H9 (cell line): ENCODE measurements at regions not wholly inside any gene's neighbourhood (a gene's known extent, or its start where the extent isn't known, plus 50 kb on each side); places are given as distances from the start of the nearest gene placed in this dataset.

Experiments
- DNase-seq: peaks from one replicate; pipeline ENCODE4 v3.0.0-alpha.2; 2017
- H2AFZ ChIP-seq: one replicate; pipeline ENCODE4 v1.6.1; 2013; ENCODE audit warnings: mild to moderate bottlenecking, low read length, control low read depth, moderate library complexity
- H2AK5ac ChIP-seq: 2 replicates; pipeline ENCODE4 v1.6.1; 2013; ENCODE audit warnings: low read length, control low read depth, mixed read lengths; ENCODE audit not compliant: insufficient read length
- H2BK120ac ChIP-seq: one replicate; pipeline ENCODE4 v1.6.1; 2013; ENCODE audit warnings: low read depth, mild to moderate bottlenecking, low read length, control low read depth, inconsistent platforms; ENCODE audit not compliant: poor library complexity, severe bottlenecking
- H2BK12ac ChIP-seq: 2 replicates; pipeline ENCODE4 v1.6.1; 2013; ENCODE audit warnings: low read length, control low read depth, mixed read lengths, low read depth; ENCODE audit not compliant: insufficient read length
- H2BK15ac ChIP-seq: 2 replicates; pipeline ENCODE4 v1.6.1; 2013; ENCODE audit warnings: low read depth, low read length, control low read depth
- H2BK20ac ChIP-seq: one replicate; pipeline ENCODE4 v1.6.1; 2013; ENCODE audit warnings: low read depth, mild to moderate bottlenecking, low read length, control low read depth, inconsistent platforms; ENCODE audit not compliant: poor library complexity, severe bottlenecking
- H2BK5ac ChIP-seq: 2 replicates; pipeline ENCODE4 v1.6.1; 2013; ENCODE audit warnings: low read length, control low read depth, mixed read lengths; ENCODE audit not compliant: insufficient read length
- H3K14ac ChIP-seq: 2 replicates; pipeline ENCODE4 v1.6.1; 2013; ENCODE audit warnings: low read length, control low read depth; ENCODE audit not compliant: insufficient read depth
- H3K18ac ChIP-seq: 2 replicates; pipeline ENCODE4 v1.6.1; 2013; ENCODE audit warnings: low read depth, mild to moderate bottlenecking, mixed read lengths, low read length, control low read depth; ENCODE audit not compliant: insufficient read length
- H3K23ac ChIP-seq: 2 replicates; pipeline ENCODE4 v1.6.1; 2013; ENCODE audit warnings: low read length, control low read depth, mixed read lengths, low read depth; ENCODE audit not compliant: insufficient read length
- H3K23me2 ChIP-seq: 2 replicates; pipeline ENCODE4 v1.6.1; 2013; ENCODE audit warnings: low read depth, mild to moderate bottlenecking, mixed read lengths, low read length, control low read depth; ENCODE audit not compliant: insufficient read length, poor library complexity, severe bottlenecking
- H3K27ac ChIP-seq: 2 replicates; pipeline ENCODE4 v1.5.1; 2013; ENCODE audit warnings: low read length, control low read depth, mixed read lengths, low read depth; ENCODE audit not compliant: insufficient read length
- H3K27me3 ChIP-seq: 2 replicates; pipeline ENCODE4 v1.6.1; 2013; ENCODE audit warnings: low read length, control low read depth, inconsistent platforms; ENCODE audit not compliant: insufficient read depth
- H3K4ac ChIP-seq: 2 replicates; pipeline ENCODE4 v1.6.1; 2013; ENCODE audit warnings: low read depth, mild to moderate bottlenecking, control low read depth, inconsistent platforms, low read length, moderate library complexity
- H3K4me1 ChIP-seq: 2 replicates; pipeline ENCODE4 v1.6.1; 2013; ENCODE audit warnings: low read length, control low read depth, inconsistent platforms; ENCODE audit not compliant: insufficient read depth
- H3K4me2 ChIP-seq: 2 replicates; pipeline ENCODE4 v1.6.1; 2013; ENCODE audit warnings: low read length, control low read depth, mixed read lengths; ENCODE audit not compliant: insufficient read length, insufficient read depth
- H3K56ac ChIP-seq: 2 replicates; pipeline ENCODE4 v1.6.1; 2013; ENCODE audit warnings: low read depth, mild to moderate bottlenecking, mixed read lengths, low read length, control low read depth; ENCODE audit not compliant: insufficient read length
- H3K79me1 ChIP-seq: 2 replicates; pipeline ENCODE4 v1.6.1; 2013; ENCODE audit warnings: low read depth, mild to moderate bottlenecking, moderate library complexity, low read length, control low read depth, inconsistent platforms; ENCODE audit not compliant: insufficient read depth, poor library complexity, severe bottlenecking
- H3K79me2 ChIP-seq: 2 replicates; pipeline ENCODE4 v1.6.1; 2013; ENCODE audit warnings: low read length, control low read depth, inconsistent platforms; ENCODE audit not compliant: insufficient read depth
- H3K9ac ChIP-seq: 2 replicates; pipeline ENCODE4 v1.6.1; 2013; ENCODE audit warnings: low read length, control low read depth, mixed read lengths; ENCODE audit not compliant: insufficient read length; ENCODE audit errors: extremely low read depth
- H3K9me3 ChIP-seq: one replicate; pipeline ENCODE4 v1.6.1; 2013; ENCODE audit warnings: low read depth, low read length, inconsistent platforms; ENCODE audit not compliant: control insufficient read depth
- H3T11ph ChIP-seq: one replicate; pipeline ENCODE4 v1.6.1; 2013; ENCODE audit warnings: mild to moderate bottlenecking, low read length, control low read depth, inconsistent platforms
- H4K20me1 ChIP-seq: one replicate; pipeline ENCODE4 v1.6.1; 2013; ENCODE audit not compliant: control insufficient read depth, insufficient read length, insufficient read depth
- H4K5ac ChIP-seq: 2 replicates; pipeline ENCODE4 v1.6.1; 2013; ENCODE audit warnings: low read depth, mild to moderate bottlenecking, mixed read lengths, low read length, control low read depth; ENCODE audit not compliant: insufficient read length
- H4K8ac ChIP-seq: replicated peaks from 2 replicates; pipeline ENCODE4 v1.6.1; 2013; ENCODE audit warnings: low read length, control low read depth, mixed read lengths, low read depth; ENCODE audit not compliant: insufficient read length
- H4K91ac ChIP-seq: 2 replicates; pipeline ENCODE4 v1.6.1; 2013; ENCODE audit warnings: low read depth, mild to moderate bottlenecking, moderate library complexity, mixed read lengths, low read length, control low read depth; ENCODE audit not compliant: insufficient read length
- H3K27ac Mint-ChIP-seq, 3 experiments: 2 replicates in 2 of 3; 3 replicates in 1 of 3; pipeline ENCODE4 v1.8.0; 2020 to 2021; ENCODE audit warnings: mixed read lengths in 3 of 3, mild to moderate bottlenecking in 1 of 3, moderate library complexity in 1 of 3
- H3K27me3 Mint-ChIP-seq: 2 replicates; pipeline ENCODE4 v1.8.0; 2021; ENCODE audit warnings: low read depth, mild to moderate bottlenecking, moderate library complexity, mixed read lengths
- H3K36me3 Mint-ChIP-seq, 3 experiments: 2 replicates in 2 of 3; 3 replicates in 1 of 3; pipeline ENCODE4 v1.8.0; 2020 to 2021; ENCODE audit warnings: low read depth in 3 of 3, mixed read lengths in 3 of 3; ENCODE audit not compliant: insufficient read depth in 1 of 3
- H3K4me1 Mint-ChIP-seq, 2 experiments: 2 replicates each; pipeline ENCODE4 v1.8.0; 2020; ENCODE audit warnings: mixed read lengths in 2 of 2
- H3K4me3 Mint-ChIP-seq, 2 experiments: 2 replicates in 1 of 2; 3 replicates in 1 of 2; pipeline ENCODE4 v1.8.0; 2020 to 2021; ENCODE audit warnings: mild to moderate bottlenecking in 2 of 2, mixed read lengths in 2 of 2, moderate library complexity in 1 of 2
- H3K9me3 Mint-ChIP-seq, 2 experiments: 2 replicates in 1 of 2; 3 replicates in 1 of 2; pipeline ENCODE4 v1.8.0; 2020; ENCODE audit warnings: mild to moderate bottlenecking in 2 of 2, mixed read lengths in 2 of 2, moderate library complexity in 1 of 2
- CTCF ChIP-seq: fragments of 200-600 bp; sonication (generic); conservative IDR thresholded peaks from 3 replicates; pipeline ENCODE4 v1.8.0; 2021; ENCODE audit warnings: antibody characterized with exemption, mild to moderate bottlenecking
- WGBS: extraction: QIAGEN DNeasy Blood & Tissue Kit; methylation state at CpG from one replicate; pipeline ENCODE4 v1.1.7; 2013; ENCODE audit warnings: missing lambda C conversion rate, low lambda C conversion rate, mixed read lengths; ENCODE audit not compliant: insufficient read length; ENCODE audit errors: extremely low coverage; 5-methylcytosine and 5-hydroxymethylcytosine counted together

- H3K4me1 ChIP-seq, result no peaks in the 10 kb centered on the region
- H2AK5ac ChIP-seq, result no peak overlapping the region
- no peak for DNase-seq
- H4K20me1 ChIP-seq, result no peaks in the 10 kb centered on the region
- H4K5ac ChIP-seq, result no peak overlapping the region
- no peak overlapping the region for H3K4ac ChIP-seq
- H2BK5ac ChIP-seq, result no peak overlapping the region
- no peak overlapping the region for H3T11ph ChIP-seq
- no peak overlapping the region for H4K91ac ChIP-seq
- H3K9ac ChIP-seq, result no peak overlapping the region
- H2BK12ac ChIP-seq, result no peak overlapping the region
- no peaks in the 10 kb centered on the region for H3K79me2 ChIP-seq
- H3K18ac ChIP-seq, result no peak overlapping the region
- H3K27ac Mint-ChIP-seq, result no peak overlapping the region
- no peak overlapping the region for H3K56ac ChIP-seq
- no peak overlapping the region for H3K4me2 ChIP-seq
- H3K9me3 ChIP-seq, result no peaks in the 10 kb centered on the region
- no peak overlapping the region for H2BK20ac ChIP-seq
- H3K79me1 ChIP-seq, result no peaks in the 10 kb centered on the region
- no peak overlapping the region for H3K23ac ChIP-seq
- H3K4me3 Mint-ChIP-seq, result no peak overlapping the region
- H2BK120ac ChIP-seq, result no peak overlapping the region
- no peaks in the 10 kb centered on the region for H3K23me2 ChIP-seq
- H4K8ac ChIP-seq, result no peak overlapping the region
- no peak overlapping the region for H3K27ac ChIP-seq
- H3K27me3 Mint-ChIP-seq, result no peaks in the 10 kb centered on the region
- no peak overlapping the region for H2BK15ac ChIP-seq
- no peak overlapping the region for H2AFZ ChIP-seq
- H3K9me3 Mint-ChIP-seq, result no peaks in the 10 kb centered on the region
- no peak for TF ChIP-seq CTCF
- H3K14ac ChIP-seq, result no peak overlapping the region
- WGBS, result no CpG with 5 or more reads among the region's 7 CpGs
- peaks cover 8 to 20% of the 10 kb centered on the region in 2 experiments; a peak in 3 of 4 replicates for H3K4me1 Mint-ChIP-seq
- H3K36me3 Mint-ChIP-seq, result no peaks in the 10 kb centered on the region
- no peaks in the 10 kb centered on the region for H3K27me3 ChIP-seq
Observed at GRCh38 chr12:13817131-13817530, 164.3 kb downstream of the GRIN2B start.
